Endothelial cell (in vitro differentiated cells): ENCODE measurements at regions not wholly inside any gene's neighbourhood (a gene's known extent, or its start where the extent isn't known, plus 50 kb on each side); places are given as distances from the start of the nearest gene placed in this dataset.

Source experiments
- DNase-seq: peaks from one replicate; pipeline ENCODE4 v3.0.0; 2021; ENCODE audit warnings: low spot score
- H3K27ac Mint-ChIP-seq: one replicate; pipeline ENCODE4 v1.8.0; 2021; ENCODE audit warnings: mixed read lengths, inconsistent platforms; ENCODE audit not compliant: unreplicated experiment
- H3K27me3 Mint-ChIP-seq: one replicate; pipeline ENCODE4 v1.8.0; 2021; ENCODE audit warnings: mild to moderate bottlenecking, moderate library complexity, mixed read lengths, inconsistent platforms; ENCODE audit not compliant: unreplicated experiment
- H3K36me3 Mint-ChIP-seq: one replicate; pipeline ENCODE4 v1.8.0; 2021; ENCODE audit warnings: mild to moderate bottlenecking, low read depth, mixed read lengths, inconsistent platforms; ENCODE audit not compliant: unreplicated experiment
- H3K4me1 Mint-ChIP-seq: one replicate; pipeline ENCODE4 v1.8.0; 2021; ENCODE audit warnings: mild to moderate bottlenecking, mixed read lengths, inconsistent platforms; ENCODE audit not compliant: unreplicated experiment
- H3K4me3 Mint-ChIP-seq: one replicate; pipeline ENCODE4 v1.8.0; 2021; ENCODE audit warnings: mild to moderate bottlenecking, mixed read lengths, inconsistent platforms; ENCODE audit not compliant: unreplicated experiment
- H3K9me3 Mint-ChIP-seq: one replicate; pipeline ENCODE4 v1.8.0; 2021; ENCODE audit warnings: mixed read lengths, inconsistent platforms; ENCODE audit not compliant: unreplicated experiment
- TF ChIP-seq, protein P1 (sequence below): fragments of 200-600 bp; sonication (generic); IDR thresholded peaks from one replicate; pipeline ENCODE4 v1.5.0; 2021; ENCODE audit warnings: antibody characterized with exemption; ENCODE audit not compliant: unreplicated experiment

GRCh38 chr13:47809411-47809810 is 191.7 kb downstream of the SUCLA2 start:
- H3K4me1 Mint-ChIP-seq = no peaks in the 10 kb centered on the region
- TF ChIP-seq, protein P1, sequence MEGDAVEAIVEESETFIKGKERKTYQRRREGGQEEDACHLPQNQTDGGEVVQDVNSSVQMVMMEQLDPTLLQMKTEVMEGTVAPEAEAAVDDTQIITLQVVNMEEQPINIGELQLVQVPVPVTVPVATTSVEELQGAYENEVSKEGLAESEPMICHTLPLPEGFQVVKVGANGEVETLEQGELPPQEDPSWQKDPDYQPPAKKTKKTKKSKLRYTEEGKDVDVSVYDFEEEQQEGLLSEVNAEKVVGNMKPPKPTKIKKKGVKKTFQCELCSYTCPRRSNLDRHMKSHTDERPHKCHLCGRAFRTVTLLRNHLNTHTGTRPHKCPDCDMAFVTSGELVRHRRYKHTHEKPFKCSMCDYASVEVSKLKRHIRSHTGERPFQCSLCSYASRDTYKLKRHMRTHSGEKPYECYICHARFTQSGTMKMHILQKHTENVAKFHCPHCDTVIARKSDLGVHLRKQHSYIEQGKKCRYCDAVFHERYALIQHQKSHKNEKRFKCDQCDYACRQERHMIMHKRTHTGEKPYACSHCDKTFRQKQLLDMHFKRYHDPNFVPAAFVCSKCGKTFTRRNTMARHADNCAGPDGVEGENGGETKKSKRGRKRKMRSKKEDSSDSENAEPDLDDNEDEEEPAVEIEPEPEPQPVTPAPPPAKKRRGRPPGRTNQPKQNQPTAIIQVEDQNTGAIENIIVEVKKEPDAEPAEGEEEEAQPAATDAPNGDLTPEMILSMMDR = no peak
- no peak overlapping the region for H3K27ac Mint-ChIP-seq
- H3K36me3 Mint-ChIP-seq = no peaks in the 10 kb centered on the region
- DNase-seq = no peak
- no peaks in the 10 kb centered on the region for H3K27me3 Mint-ChIP-seq
- H3K4me3 Mint-ChIP-seq = no peak overlapping the region
- H3K9me3 Mint-ChIP-seq = peaks cover 4% of the 10 kb centered on the region

DNA sequence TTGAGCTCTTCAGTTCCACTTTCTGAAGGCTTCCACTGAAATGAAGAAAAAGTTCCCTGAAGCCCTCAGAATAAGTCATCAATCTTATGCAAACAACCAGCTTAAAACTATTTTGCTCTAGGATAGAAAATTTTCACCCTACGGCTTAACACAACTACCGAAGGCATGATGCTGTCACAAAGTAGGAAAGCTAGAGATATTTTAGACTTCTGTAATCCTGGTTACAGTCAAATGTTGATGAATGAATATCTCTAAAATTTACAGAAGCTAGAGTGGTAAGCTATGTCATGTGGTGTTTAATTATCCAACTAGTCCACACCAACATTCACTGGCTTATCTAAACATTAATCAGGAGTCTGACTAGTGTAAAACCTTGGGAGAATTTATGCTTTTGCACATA is 197.9 kb downstream of the SUCLA2 start:
- no peaks in the 10 kb centered on the region for H3K4me1 Mint-ChIP-seq
- H3K36me3 Mint-ChIP-seq = no peaks in the 10 kb centered on the region
- H3K9me3 Mint-ChIP-seq = peaks cover 4% of the 10 kb centered on the region
- no peak overlapping the region for H3K4me3 Mint-ChIP-seq
- TF ChIP-seq, protein P1 = no peak
- DNase-seq = no peak
- no peak overlapping the region for H3K27ac Mint-ChIP-seq
- H3K27me3 Mint-ChIP-seq = peaks cover 3% of the 10 kb centered on the region

GRCh38 chr13:47801555-47801954 is 199.5 kb downstream of the SUCLA2 start:
- H3K27me3 Mint-ChIP-seq = peaks cover 3% of the 10 kb centered on the region
- no peaks in the 10 kb centered on the region for H3K36me3 Mint-ChIP-seq
- DNase-seq = no peak
- H3K27ac Mint-ChIP-seq = no peak overlapping the region
- no peaks in the 10 kb centered on the region for H3K4me1 Mint-ChIP-seq
- H3K9me3 Mint-ChIP-seq = peaks cover under 1% of the 10 kb centered on the region
- TF ChIP-seq, protein P1 = no peak
- H3K4me3 Mint-ChIP-seq = no peak overlapping the region

GRCh38 chr13:47800593-47800992 is 200.5 kb downstream of the SUCLA2 start:
- Mint-ChIP-seq H3K36me3 (no peaks in the 10 kb centered on the region), H3K27ac (no peak overlapping the region), H3K27me3 (peaks cover 3% of the 10 kb centered on the region), H3K4me3 (no peak overlapping the region), H3K4me1 (no peaks in the 10 kb centered on the region), H3K9me3 (no peaks in the 10 kb centered on the region)
- TF ChIP-seq, protein P1 = no peak
- DNase-seq = no peak

DNA sequence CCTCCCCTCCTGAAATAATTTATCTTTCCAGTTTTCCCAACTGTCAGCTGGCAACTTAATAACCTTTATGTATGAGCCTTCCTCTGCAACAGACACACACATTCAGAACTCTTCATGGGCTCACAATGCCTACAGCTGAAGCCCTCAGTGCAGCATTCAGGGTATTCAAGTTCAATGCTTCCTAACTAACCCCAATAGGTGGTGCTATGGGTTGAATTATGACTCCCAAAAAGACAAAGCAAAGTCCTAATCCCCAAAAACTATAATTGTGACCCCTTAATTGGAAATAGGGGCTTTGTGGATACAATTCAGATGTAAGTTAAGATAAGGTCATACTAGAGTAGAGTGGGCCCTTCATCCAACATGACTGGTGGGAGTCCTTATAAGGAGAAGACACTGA is 202.2 kb downstream of the SUCLA2 start:
- no peaks in the 10 kb centered on the region for H3K9me3 Mint-ChIP-seq
- H3K4me3 Mint-ChIP-seq = no peak overlapping the region
- H3K27me3 Mint-ChIP-seq = peaks cover 3% of the 10 kb centered on the region
- no peaks in the 10 kb centered on the region for H3K36me3 Mint-ChIP-seq
- TF ChIP-seq, protein P1 = no peak
- no peak overlapping the region for H3K27ac Mint-ChIP-seq
- DNase-seq = no peak
- H3K4me1 Mint-ChIP-seq = no peaks in the 10 kb centered on the region
